Stimulated activated CD8-positive, alpha-beta memory T cell treated with anti-CD3 and anti-CD28 coated beads, Interleukin-7, amount 100 ng/mL, for 48 hours (primary cell): ENCODE measurements at regions not wholly inside any gene's neighbourhood (a gene's known extent, or its start where the extent isn't known, plus 50 kb on each side); places are given as distances from the start of the nearest gene placed in this dataset.

Experiments
- DNase-seq, 2 donors: peaks; one replicate each; pipeline ENCODE4 v3.0.0-alpha.2; 2020; ENCODE audit warnings: low read depth in 1 of 2; ENCODE audit errors: extremely low read depth in 1 of 2

GRCh38 chr16:51450909-51451308, 299.8 kb upstream of the SALL1 start:
- no peak for DNase-seq

GRCh38 chr16:51450376-51450775, 299.3 kb upstream of the SALL1 start:
- no peak for DNase-seq

- no peak for DNase-seq
Measured at GRCh38 chr16:51449441-51449840, 298.4 kb upstream of the SALL1 start.

- DNase-seq: no peak
Measured at GRCh38 chr16:51445250-51445649, 294.2 kb upstream of the SALL1 start.

DNA sequence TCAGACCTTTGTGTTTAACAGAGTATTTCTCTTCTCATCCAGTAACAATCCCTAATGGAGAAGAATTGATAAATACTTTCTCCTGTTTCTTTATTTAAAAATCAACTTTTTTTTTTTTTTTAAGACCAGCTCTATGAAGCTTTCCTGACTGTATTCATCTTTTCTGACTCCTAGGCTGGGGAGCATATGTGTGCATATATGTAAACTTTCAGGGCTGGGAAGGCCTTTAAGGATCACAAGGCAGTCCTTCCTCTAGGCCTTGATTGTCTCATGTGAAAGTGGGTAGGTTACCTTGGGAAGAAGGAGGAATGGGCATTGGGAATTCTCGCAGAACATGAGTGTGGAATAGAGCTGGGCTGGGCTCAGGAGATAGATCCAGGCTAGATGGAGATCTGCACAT, 292.9 kb upstream of the SALL1 start:
- no peak for DNase-seq

- no peak for DNase-seq
Measured at GRCh38 chr16:51442141-51442870, 291.2 kb upstream of the SALL1 start.

GRCh38 chr16:51440131-51440889, 289.2 kb upstream of the SALL1 start:
- DNase-seq: no peak

DNA sequence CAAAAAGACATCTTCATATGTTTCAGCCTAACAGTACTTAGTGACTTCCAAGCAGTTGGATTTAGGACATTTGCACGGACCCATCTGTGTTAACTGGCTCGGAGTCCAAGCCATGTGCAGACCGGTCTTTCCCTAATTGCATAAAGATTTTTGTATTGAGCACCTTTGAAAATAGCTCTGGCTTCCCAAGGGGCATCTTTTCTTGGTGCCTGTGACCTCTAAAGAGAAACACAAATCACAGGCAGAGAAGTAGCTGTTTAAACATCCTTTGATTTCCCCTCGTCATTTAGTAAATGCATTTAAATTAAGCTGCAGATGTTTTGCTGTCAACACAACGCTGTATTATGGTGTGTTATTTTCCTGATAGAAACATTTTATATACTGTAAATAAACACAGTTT, 288.2 kb upstream of the SALL1 start:
- DNase-seq: no peak

DNA sequence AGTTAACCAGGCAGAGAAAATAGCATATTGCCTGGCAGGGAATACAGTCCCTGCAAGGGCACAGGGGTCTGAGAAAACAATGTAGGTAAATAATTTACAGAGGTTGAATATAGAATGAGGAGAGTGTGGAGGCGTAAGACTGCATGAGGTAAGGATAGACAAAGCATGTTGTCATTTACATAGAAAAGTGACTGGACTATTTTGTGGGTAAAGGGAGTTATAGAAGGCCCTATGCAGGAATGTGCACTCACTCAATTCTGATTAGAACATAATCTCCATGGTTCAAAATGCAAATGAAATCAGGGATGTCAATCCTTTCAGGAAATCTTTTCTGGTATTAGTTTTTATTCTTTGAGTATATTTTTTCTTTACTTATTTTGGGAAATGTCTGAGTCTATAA, 285.7 kb upstream of the SALL1 start:
- no peak for DNase-seq

GRCh38 chr16:51434567-51435198, 283.6 kb upstream of the SALL1 start:
- no peak for DNase-seq

- DNase-seq: no peak
Measured at GRCh38 chr16:51433599-51433998, 282.5 kb upstream of the SALL1 start.

GRCh38 chr16:51431517-51432241, 280.6 kb upstream of the SALL1 start:
- DNase-seq: no peak

DNA sequence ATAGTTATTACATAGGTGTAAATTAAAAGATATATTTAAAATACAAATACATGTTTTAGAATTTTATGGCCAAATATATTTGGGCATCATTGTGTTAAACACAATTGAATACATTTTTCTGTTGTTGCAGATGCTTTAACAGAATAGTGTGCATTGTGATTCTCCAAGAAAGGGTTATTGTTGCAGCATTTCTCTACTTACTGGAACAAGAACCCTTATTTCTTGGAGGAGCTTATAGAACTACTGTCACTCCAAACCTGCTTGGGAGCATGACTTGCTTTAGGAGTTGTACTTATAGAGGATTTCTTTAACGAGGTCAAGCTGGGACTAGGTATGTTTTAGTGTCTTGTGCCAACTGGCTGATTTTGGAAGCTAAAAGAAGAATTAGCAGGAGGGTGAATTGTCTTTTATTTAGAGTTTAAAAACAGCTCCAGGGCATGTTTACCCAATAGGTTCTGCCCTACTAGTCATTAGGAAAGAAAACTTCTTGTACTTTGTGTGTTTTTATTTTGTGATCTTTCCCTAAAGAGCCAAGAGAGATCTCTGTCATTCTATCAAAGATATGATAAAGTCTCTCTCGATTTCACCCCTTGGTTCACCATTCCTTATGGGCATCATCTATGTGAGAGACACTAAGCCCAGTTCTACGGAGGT, 279.8 kb upstream of the SALL1 start:
- no peak for DNase-seq

- DNase-seq: no peak
Measured at GRCh38 chr16:51429041-51429440, 278.0 kb upstream of the SALL1 start.

GRCh38 chr16:51427085-51427484, 276.0 kb upstream of the SALL1 start:
- DNase-seq: no peak

- no peak for DNase-seq
Measured at GRCh38 chr16:51426276-51426675, 275.2 kb upstream of the SALL1 start.

DNA sequence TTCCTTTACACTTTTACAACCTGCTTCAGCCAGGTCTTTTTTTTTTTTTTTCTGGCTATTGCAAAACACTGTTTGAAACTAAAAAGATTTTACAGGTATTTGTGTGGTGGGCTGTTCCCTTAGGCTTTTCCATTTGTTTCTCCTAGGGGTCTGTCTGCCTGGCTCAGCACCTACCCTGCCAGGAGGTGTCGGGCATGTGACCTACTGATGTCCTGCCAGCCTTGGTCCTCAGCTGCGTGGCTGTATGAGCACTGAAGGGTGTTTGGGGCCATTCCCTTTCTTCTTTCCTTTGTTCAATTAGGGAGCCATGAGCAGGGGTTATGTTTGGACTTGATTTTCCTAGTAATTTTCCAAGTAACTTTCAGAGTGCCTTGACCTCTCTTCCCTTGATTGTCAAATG, 269.2 kb upstream of the SALL1 start:
- no peak for DNase-seq

DNA sequence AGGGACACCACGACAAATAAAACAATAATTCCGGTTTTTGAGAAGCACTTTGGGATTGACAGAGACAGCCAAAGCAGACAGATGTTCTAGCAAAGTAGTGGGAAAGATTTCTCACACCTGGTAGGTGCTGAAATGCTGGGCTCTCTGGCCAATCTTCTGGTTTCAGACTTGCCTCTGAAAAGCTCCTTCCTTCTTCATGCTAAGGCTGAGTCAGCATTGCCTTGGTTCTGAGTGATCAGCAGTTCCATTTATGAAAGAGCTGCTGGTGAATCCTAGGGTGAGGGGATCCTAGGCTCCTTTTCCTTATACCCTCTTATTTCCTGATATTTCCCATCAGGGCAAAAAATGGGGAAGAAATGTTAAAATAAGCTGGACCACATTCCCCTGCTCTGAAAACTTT, 268.7 kb upstream of the SALL1 start:
- DNase-seq: no peak

- DNase-seq: no peak
Measured at GRCh38 chr16:51418258-51418657, 267.2 kb upstream of the SALL1 start.

GRCh38 chr16:51416926-51417325, 265.9 kb upstream of the SALL1 start:
- no peak for DNase-seq

GRCh38 chr16:51410125-51410524, 259.1 kb upstream of the SALL1 start:
- DNase-seq: no peak
